H1 (cell line): ENCODE measurements at regions not wholly inside any gene's neighbourhood (a gene's known extent, or its start where the extent isn't known, plus 50 kb on each side); places are given as distances from the start of the nearest gene placed in this dataset.
A peak's percentile ranks its signal among the peaks of the same experiment; 100 is the strongest.

Experiments
- CTCF ChIA-PET: fragments of 300-600 bp; sonication (Branson Sonifier 250); formaldehyde crosslinking; loops from one replicate; lab custom pipeline; 2021; ENCODE audit not compliant: partially characterized antibody; lab: Charles Lee
- POLR2A ChIA-PET: fragments of 300-600 bp; sonication (Branson Sonifier 250); formaldehyde crosslinking; loops from one replicate; lab custom pipeline; 2021; ENCODE audit warnings: inconsistent platforms; ENCODE audit not compliant: partially characterized antibody; lab: Charles Lee
- DNase-seq, 2 experiments: peaks; one replicate each; pipeline versions ENCODE4 v3.0.0 to v3.0.0-alpha.2; 2010 to 2022; ENCODE audit warnings: low spot score in 2 of 2, low read depth in 1 of 2, mixed read lengths in 1 of 2
- FAIRE-seq: peaks from 2 replicates; lab custom pipeline; 2011; peaks lifted over from hg19 to GRCh38; lab: Jason Lieb, UNC
- H2AFZ ChIP-seq: 2 replicates; pipeline ENCODE4 v1.8.1; 2012; ENCODE audit warnings: low read length, inconsistent platforms
- H2AK5ac ChIP-seq: 2 replicates; pipeline ENCODE4 v1.6.1; 2013; ENCODE audit warnings: low read depth, low read length
- H2BK120ac ChIP-seq: replicated peaks from 2 replicates; pipeline ENCODE3; 2013; ENCODE audit warnings: low read depth, low read length, inconsistent platforms
- H2BK12ac ChIP-seq: 2 replicates; pipeline ENCODE4 v1.6.1; 2013; ENCODE audit warnings: low read depth, low read length
- H2BK15ac ChIP-seq: 2 replicates; pipeline ENCODE4 v1.6.1; 2013; ENCODE audit warnings: low read length
- H2BK20ac ChIP-seq: 2 replicates; pipeline ENCODE4 v1.6.1; 2013; ENCODE audit warnings: low read length
- H2BK5ac ChIP-seq: 2 replicates; pipeline ENCODE4 v1.6.1; 2013; ENCODE audit warnings: low read depth, low read length
- H3K14ac ChIP-seq: 2 replicates; pipeline ENCODE4 v1.6.1; 2013; ENCODE audit warnings: inconsistent platforms; ENCODE audit not compliant: insufficient read length
- H3K18ac ChIP-seq: 2 replicates; pipeline ENCODE4 v1.6.1; 2013; ENCODE audit warnings: low read length; ENCODE audit errors: extremely low read depth
- H3K23ac ChIP-seq: 2 replicates; pipeline ENCODE4 v1.6.1; 2013; ENCODE audit warnings: inconsistent platforms; ENCODE audit not compliant: insufficient read length
- H3K23me2 ChIP-seq: 2 replicates; pipeline ENCODE4 v1.6.1; 2013; ENCODE audit warnings: low read depth, low read length
- H3K27ac ChIP-seq: 2 replicates; pipeline ENCODE4 v1.6.1; 2011; ENCODE audit warnings: low read depth, low read length, inconsistent platforms
- H3K27me3 ChIP-seq, 4 experiments: replicated peaks in 1 of 4; 1 replicate in 1 of 4; 2 replicates in 3 of 4; pipeline versions ENCODE4 v1.6.1 to v1.8.1; 2011 to 2013; ENCODE audit warnings: low read length in 3 of 4, mild to moderate bottlenecking in 3 of 4, inconsistent platforms in 2 of 4, mixed read lengths in 2 of 4, moderate library complexity in 1 of 4; ENCODE audit not compliant: control insufficient read depth in 3 of 4, insufficient read depth in 3 of 4; ENCODE audit errors: extremely low read depth in 1 of 4
- H3K36me3 ChIP-seq, 4 experiments: 2 replicates each; pipeline versions ENCODE4 v1.6.1 to v1.8.1; 2011 to 2013; ENCODE audit warnings: mild to moderate bottlenecking in 4 of 4, low read length in 3 of 4, moderate library complexity in 2 of 4, control low read depth in 1 of 4, inconsistent platforms in 1 of 4; ENCODE audit not compliant: insufficient read depth in 4 of 4, control insufficient read depth in 2 of 4
- H3K4ac ChIP-seq: replicated peaks from 2 replicates; pipeline ENCODE3; 2013; ENCODE audit warnings: low read length, low read depth, mixed read lengths, inconsistent platforms; ENCODE audit not compliant: insufficient read length
- H3K4me1 ChIP-seq, 4 experiments: replicated peaks in 1 of 4; 1 replicate in 1 of 4; 2 replicates in 3 of 4; pipeline versions ENCODE4 v1.6.1 to v1.8.1; 2011 to 2013; ENCODE audit warnings: low read length in 3 of 4, inconsistent platforms in 2 of 4, mixed read lengths in 1 of 4; ENCODE audit not compliant: insufficient read depth in 4 of 4, control insufficient read depth in 3 of 4
- H3K4me2 ChIP-seq, 2 experiments: 2 replicates each; pipeline versions ENCODE4 v1.6.1 to v1.8.1; 2011 to 2013; ENCODE audit warnings: low read depth in 2 of 2, low read length in 2 of 2, control low read depth in 1 of 2, inconsistent platforms in 1 of 2, mild to moderate bottlenecking in 1 of 2; ENCODE audit not compliant: insufficient read depth in 1 of 2
- H3K4me3 ChIP-seq, 4 experiments: fragments of 200-600, 300-600 bp in 1 of 4; sonication (generic), shearing (Covaris generic), sonication (Bioruptor Twin) in 1 of 4; 2 replicates each; pipeline versions ENCODE4 v1.5.1 to v1.8.1; 2011 to 2016; ENCODE audit warnings: low read length in 4 of 4, low read depth in 3 of 4, control low read depth in 2 of 4, inconsistent platforms in 2 of 4, mild to moderate bottlenecking in 2 of 4, mixed read lengths in 1 of 4, moderate library complexity in 1 of 4; ENCODE audit not compliant: insufficient read depth in 2 of 4; ENCODE audit errors: extremely low read depth in 1 of 4
- H3K56ac ChIP-seq: replicated peaks from 2 replicates; pipeline ENCODE3; 2013; ENCODE audit warnings: low read depth, mild to moderate bottlenecking, mixed read lengths, low read length, inconsistent platforms; ENCODE audit not compliant: insufficient read length
- H3K79me1 ChIP-seq: 2 replicates; pipeline ENCODE4 v1.6.1; 2013; ENCODE audit warnings: low read depth, low read length, control low read depth
- H3K79me2 ChIP-seq, 2 experiments: 2 replicates each; pipeline versions ENCODE4 v1.6.1 to v1.8.1; 2012 to 2013; ENCODE audit warnings: low read length in 2 of 2, mild to moderate bottlenecking in 2 of 2, inconsistent platforms in 1 of 2; ENCODE audit not compliant: insufficient read depth in 2 of 2, control insufficient read depth in 1 of 2
- H3K9ac ChIP-seq, 4 experiments: replicated peaks in 1 of 4; 1 replicate in 1 of 4; 2 replicates in 3 of 4; pipeline versions ENCODE4 v1.6.1 to v1.8.1; 2011 to 2013; ENCODE audit warnings: low read depth in 3 of 4, low read length in 3 of 4, control low read depth in 2 of 4, mild to moderate bottlenecking in 2 of 4, moderate library complexity in 2 of 4, inconsistent platforms in 1 of 4; ENCODE audit errors: extremely low read depth in 1 of 4
- H3K9me3 ChIP-seq, 2 experiments: 2 replicates each; pipeline versions ENCODE4 v1.6.1 to v1.8.1; 2012 to 2013; ENCODE audit warnings: mild to moderate bottlenecking in 2 of 2, moderate library complexity in 2 of 2, control low read depth in 1 of 2, inconsistent platforms in 1 of 2, low read depth in 1 of 2, low read length in 1 of 2, mixed read lengths in 1 of 2; ENCODE audit not compliant: insufficient read depth in 2 of 2
- H4K20me1 ChIP-seq, 2 experiments: replicated peaks in 1 of 2; 2 replicates each; pipeline versions ENCODE3 to v1.8.1; 2011 to 2013; ENCODE audit warnings: inconsistent platforms in 2 of 2, low read length in 2 of 2, mild to moderate bottlenecking in 1 of 2; ENCODE audit not compliant: insufficient read depth in 2 of 2, control insufficient read depth in 1 of 2
- H4K5ac ChIP-seq: 2 replicates; pipeline ENCODE4 v1.6.1; 2013; ENCODE audit warnings: low read length, low read depth, mixed read lengths, inconsistent platforms; ENCODE audit not compliant: insufficient read length
- H4K8ac ChIP-seq: 2 replicates; pipeline ENCODE4 v1.8.0; 2013; ENCODE audit warnings: mild to moderate bottlenecking, moderate library complexity, low read length, inconsistent platforms; ENCODE audit not compliant: insufficient read depth; ENCODE audit errors: extremely low read depth
- H4K91ac ChIP-seq: replicated peaks from 2 replicates; pipeline ENCODE3; 2013; ENCODE audit warnings: low read length, mixed read lengths, inconsistent platforms; ENCODE audit not compliant: insufficient read length
- MAFK ChIP-seq: IDR thresholded peaks from 2 replicates; pipeline ENCODE4 v1.6.1; 2012; ENCODE audit warnings: low read depth, mild to moderate bottlenecking, improper control_type of control experiment, low read length
- SAP30 ChIP-seq: fragments of 300-600 bp; sonication (generic); IDR thresholded peaks from 2 replicates; pipeline ENCODE4 v1.7.1; 2012; ENCODE audit warnings: low read length, moderate library complexity, mild to moderate bottlenecking, inconsistent platforms; ENCODE audit not compliant: insufficient read depth, insufficient replicate concordance
- WGBS, 2 experiments: shearing (Covaris generic) in 1 of 2; methylation state at CpG; one replicate each; pipeline versions ENCODE4 v1.1.6 to v1.1.7; 2013 to 2015; ENCODE audit warnings: low lambda C conversion rate in 2 of 2, mixed read lengths in 2 of 2, inconsistent platforms in 1 of 2, low coverage in 1 of 2, missing lambda C conversion rate in 1 of 2; ENCODE audit not compliant: insufficient replicate concordance in 2 of 2, insufficient coverage in 1 of 2, insufficient read length in 1 of 2; ENCODE audit errors: extremely low coverage in 1 of 2, missing lambda C conversion rate in 1 of 2; 5-methylcytosine and 5-hydroxymethylcytosine counted together

DNA sequence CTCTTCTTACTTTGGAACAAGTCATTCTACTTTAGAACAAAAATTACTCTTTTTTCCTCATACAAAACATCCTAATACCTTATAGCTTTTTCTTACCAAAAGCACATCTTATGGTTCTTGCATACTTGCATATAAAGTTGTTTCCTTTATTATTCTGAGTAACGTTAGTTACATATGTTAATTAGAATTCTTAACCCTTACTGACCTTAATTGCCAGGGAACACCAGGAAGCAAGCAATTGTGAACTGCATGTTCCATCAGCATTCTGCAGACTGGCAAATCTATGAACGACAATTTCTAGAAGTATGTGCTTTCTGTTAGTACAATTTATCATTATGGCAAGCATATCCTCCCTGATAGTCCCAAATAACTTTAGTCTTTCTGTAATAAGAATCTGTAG is 831.0 kb downstream of the C6orf118 start:
- H3K4me1 ChIP-seq = peaks cover 0 to 5% (median 0%) of the 10 kb centered on the region in 4 experiments; a peak in 2 of 7 replicates
- H3K27me3 ChIP-seq = no peaks in the 10 kb centered on the region
- no peak overlapping the region for H4K8ac ChIP-seq
- H4K91ac ChIP-seq = no peak overlapping the region
- H4K20me1 ChIP-seq = no peaks in the 10 kb centered on the region
- H2BK120ac ChIP-seq = no peak overlapping the region
- H3K14ac ChIP-seq = no peak overlapping the region
- no peak overlapping the region for H3K18ac ChIP-seq
- peak overlapping the region in 1 of 2 experiments; percentile 38; a peak in 1 of 4 replicates for H3K4me2 ChIP-seq
- H4K5ac ChIP-seq = no peak overlapping the region
- no peak overlapping the region for H3K9ac ChIP-seq
- no peak overlapping the region for H2BK15ac ChIP-seq
- POLR2A ChIA-PET = no interaction called here
- peak overlapping the region in 1 of 4 experiments; percentile 25; a peak in 1 of 8 replicates for H3K4me3 ChIP-seq
- H2BK12ac ChIP-seq = no peak overlapping the region
- peak; percentile 78 for FAIRE-seq
- CTCF ChIA-PET = no interaction called here
- no peak overlapping the region for H2AK5ac ChIP-seq
- DNase-seq = no peak
- no peak overlapping the region for H2AFZ ChIP-seq
- H3K79me1 ChIP-seq = no peaks in the 10 kb centered on the region
- peaks cover 0 to 10% (median 5%) of the 10 kb centered on the region in 4 experiments; a peak in 3 of 8 replicates for H3K36me3 ChIP-seq
- peaks cover 13 to 16% of the 10 kb centered on the region in 2 experiments for H3K9me3 ChIP-seq
- no peaks in the 10 kb centered on the region for H3K23me2 ChIP-seq
- 6% methylated on average over 2 of the region's 2 CpGs; no CpG with 5 or more reads in 1 of the 2 experiments for WGBS, 2 experiments
- no peak overlapping the region for H2BK20ac ChIP-seq
- H3K23ac ChIP-seq = no peak overlapping the region
- no peak overlapping the region for H3K27ac ChIP-seq
- H3K4ac ChIP-seq = no peak overlapping the region
- H3K79me2 ChIP-seq = no peaks in the 10 kb centered on the region
- no peak overlapping the region for H3K56ac ChIP-seq
- H2BK5ac ChIP-seq = no peak overlapping the region
- TF ChIP-seq SAP30 = no peak
- 0 out of 2 replicates have a peak, but pooled peaks have one; percentile 21 for TF ChIP-seq MAFK
